H9 (cell line): ENCODE measurements at regions not wholly inside any gene's neighbourhood (a gene's known extent, or its start where the extent isn't known, plus 50 kb on each side); places are given as distances from the start of the nearest gene placed in this dataset.
A peak's percentile ranks its signal among the peaks of the same experiment; 100 is the strongest.

Experiments
- DNase-seq: peaks from one replicate; pipeline ENCODE4 v3.0.0-alpha.2; 2017
- H2AFZ ChIP-seq: one replicate; pipeline ENCODE4 v1.6.1; 2013; ENCODE audit warnings: mild to moderate bottlenecking, low read length, control low read depth, moderate library complexity
- H2AK5ac ChIP-seq: 2 replicates; pipeline ENCODE4 v1.6.1; 2013; ENCODE audit warnings: low read length, control low read depth, mixed read lengths; ENCODE audit not compliant: insufficient read length
- H2BK120ac ChIP-seq: one replicate; pipeline ENCODE4 v1.6.1; 2013; ENCODE audit warnings: low read depth, mild to moderate bottlenecking, low read length, control low read depth, inconsistent platforms; ENCODE audit not compliant: poor library complexity, severe bottlenecking
- H2BK12ac ChIP-seq: 2 replicates; pipeline ENCODE4 v1.6.1; 2013; ENCODE audit warnings: low read length, control low read depth, mixed read lengths, low read depth; ENCODE audit not compliant: insufficient read length
- H2BK15ac ChIP-seq: 2 replicates; pipeline ENCODE4 v1.6.1; 2013; ENCODE audit warnings: low read depth, low read length, control low read depth
- H2BK20ac ChIP-seq: one replicate; pipeline ENCODE4 v1.6.1; 2013; ENCODE audit warnings: low read depth, mild to moderate bottlenecking, low read length, control low read depth, inconsistent platforms; ENCODE audit not compliant: poor library complexity, severe bottlenecking
- H2BK5ac ChIP-seq: 2 replicates; pipeline ENCODE4 v1.6.1; 2013; ENCODE audit warnings: low read length, control low read depth, mixed read lengths; ENCODE audit not compliant: insufficient read length
- H3K14ac ChIP-seq: 2 replicates; pipeline ENCODE4 v1.6.1; 2013; ENCODE audit warnings: low read length, control low read depth; ENCODE audit not compliant: insufficient read depth
- H3K18ac ChIP-seq: 2 replicates; pipeline ENCODE4 v1.6.1; 2013; ENCODE audit warnings: low read depth, mild to moderate bottlenecking, mixed read lengths, low read length, control low read depth; ENCODE audit not compliant: insufficient read length
- H3K23ac ChIP-seq: 2 replicates; pipeline ENCODE4 v1.6.1; 2013; ENCODE audit warnings: low read length, control low read depth, mixed read lengths, low read depth; ENCODE audit not compliant: insufficient read length
- H3K23me2 ChIP-seq: 2 replicates; pipeline ENCODE4 v1.6.1; 2013; ENCODE audit warnings: low read depth, mild to moderate bottlenecking, mixed read lengths, low read length, control low read depth; ENCODE audit not compliant: insufficient read length, poor library complexity, severe bottlenecking
- H3K27ac ChIP-seq: 2 replicates; pipeline ENCODE4 v1.5.1; 2013; ENCODE audit warnings: low read length, control low read depth, mixed read lengths, low read depth; ENCODE audit not compliant: insufficient read length
- H3K27me3 ChIP-seq: 2 replicates; pipeline ENCODE4 v1.6.1; 2013; ENCODE audit warnings: low read length, control low read depth, inconsistent platforms; ENCODE audit not compliant: insufficient read depth
- H3K4ac ChIP-seq: 2 replicates; pipeline ENCODE4 v1.6.1; 2013; ENCODE audit warnings: low read depth, mild to moderate bottlenecking, control low read depth, inconsistent platforms, low read length, moderate library complexity
- H3K4me1 ChIP-seq: 2 replicates; pipeline ENCODE4 v1.6.1; 2013; ENCODE audit warnings: low read length, control low read depth, inconsistent platforms; ENCODE audit not compliant: insufficient read depth
- H3K4me2 ChIP-seq: 2 replicates; pipeline ENCODE4 v1.6.1; 2013; ENCODE audit warnings: low read length, control low read depth, mixed read lengths; ENCODE audit not compliant: insufficient read length, insufficient read depth
- H3K56ac ChIP-seq: 2 replicates; pipeline ENCODE4 v1.6.1; 2013; ENCODE audit warnings: low read depth, mild to moderate bottlenecking, mixed read lengths, low read length, control low read depth; ENCODE audit not compliant: insufficient read length
- H3K79me1 ChIP-seq: 2 replicates; pipeline ENCODE4 v1.6.1; 2013; ENCODE audit warnings: low read depth, mild to moderate bottlenecking, moderate library complexity, low read length, control low read depth, inconsistent platforms; ENCODE audit not compliant: insufficient read depth, poor library complexity, severe bottlenecking
- H3K79me2 ChIP-seq: 2 replicates; pipeline ENCODE4 v1.6.1; 2013; ENCODE audit warnings: low read length, control low read depth, inconsistent platforms; ENCODE audit not compliant: insufficient read depth
- H3K9ac ChIP-seq: 2 replicates; pipeline ENCODE4 v1.6.1; 2013; ENCODE audit warnings: low read length, control low read depth, mixed read lengths; ENCODE audit not compliant: insufficient read length; ENCODE audit errors: extremely low read depth
- H3K9me3 ChIP-seq: one replicate; pipeline ENCODE4 v1.6.1; 2013; ENCODE audit warnings: low read depth, low read length, inconsistent platforms; ENCODE audit not compliant: control insufficient read depth
- H3T11ph ChIP-seq: one replicate; pipeline ENCODE4 v1.6.1; 2013; ENCODE audit warnings: mild to moderate bottlenecking, low read length, control low read depth, inconsistent platforms
- H4K20me1 ChIP-seq: one replicate; pipeline ENCODE4 v1.6.1; 2013; ENCODE audit not compliant: control insufficient read depth, insufficient read length, insufficient read depth
- H4K5ac ChIP-seq: 2 replicates; pipeline ENCODE4 v1.6.1; 2013; ENCODE audit warnings: low read depth, mild to moderate bottlenecking, mixed read lengths, low read length, control low read depth; ENCODE audit not compliant: insufficient read length
- H4K8ac ChIP-seq: replicated peaks from 2 replicates; pipeline ENCODE4 v1.6.1; 2013; ENCODE audit warnings: low read length, control low read depth, mixed read lengths, low read depth; ENCODE audit not compliant: insufficient read length
- H4K91ac ChIP-seq: 2 replicates; pipeline ENCODE4 v1.6.1; 2013; ENCODE audit warnings: low read depth, mild to moderate bottlenecking, moderate library complexity, mixed read lengths, low read length, control low read depth; ENCODE audit not compliant: insufficient read length
- H3K27ac Mint-ChIP-seq, 3 experiments: 2 replicates in 2 of 3; 3 replicates in 1 of 3; pipeline ENCODE4 v1.8.0; 2020 to 2021; ENCODE audit warnings: mixed read lengths in 3 of 3, mild to moderate bottlenecking in 1 of 3, moderate library complexity in 1 of 3
- H3K27me3 Mint-ChIP-seq: 2 replicates; pipeline ENCODE4 v1.8.0; 2021; ENCODE audit warnings: low read depth, mild to moderate bottlenecking, moderate library complexity, mixed read lengths
- H3K36me3 Mint-ChIP-seq, 3 experiments: 2 replicates in 2 of 3; 3 replicates in 1 of 3; pipeline ENCODE4 v1.8.0; 2020 to 2021; ENCODE audit warnings: low read depth in 3 of 3, mixed read lengths in 3 of 3; ENCODE audit not compliant: insufficient read depth in 1 of 3
- H3K4me1 Mint-ChIP-seq, 2 experiments: 2 replicates each; pipeline ENCODE4 v1.8.0; 2020; ENCODE audit warnings: mixed read lengths in 2 of 2
- H3K4me3 Mint-ChIP-seq, 2 experiments: 2 replicates in 1 of 2; 3 replicates in 1 of 2; pipeline ENCODE4 v1.8.0; 2020 to 2021; ENCODE audit warnings: mild to moderate bottlenecking in 2 of 2, mixed read lengths in 2 of 2, moderate library complexity in 1 of 2
- H3K9me3 Mint-ChIP-seq, 2 experiments: 2 replicates in 1 of 2; 3 replicates in 1 of 2; pipeline ENCODE4 v1.8.0; 2020; ENCODE audit warnings: mild to moderate bottlenecking in 2 of 2, mixed read lengths in 2 of 2, moderate library complexity in 1 of 2
- WGBS: extraction: QIAGEN DNeasy Blood & Tissue Kit; methylation state at CpG from one replicate; pipeline ENCODE4 v1.1.7; 2013; ENCODE audit warnings: missing lambda C conversion rate, low lambda C conversion rate, mixed read lengths; ENCODE audit not compliant: insufficient read length; ENCODE audit errors: extremely low coverage; 5-methylcytosine and 5-hydroxymethylcytosine counted together
- TF ChIP-seq, protein P1 (sequence below): fragments of 200-600 bp; sonication (generic); conservative IDR thresholded peaks from 3 replicates; pipeline ENCODE4 v1.8.0; 2021; ENCODE audit warnings: antibody characterized with exemption, mild to moderate bottlenecking

DNA sequence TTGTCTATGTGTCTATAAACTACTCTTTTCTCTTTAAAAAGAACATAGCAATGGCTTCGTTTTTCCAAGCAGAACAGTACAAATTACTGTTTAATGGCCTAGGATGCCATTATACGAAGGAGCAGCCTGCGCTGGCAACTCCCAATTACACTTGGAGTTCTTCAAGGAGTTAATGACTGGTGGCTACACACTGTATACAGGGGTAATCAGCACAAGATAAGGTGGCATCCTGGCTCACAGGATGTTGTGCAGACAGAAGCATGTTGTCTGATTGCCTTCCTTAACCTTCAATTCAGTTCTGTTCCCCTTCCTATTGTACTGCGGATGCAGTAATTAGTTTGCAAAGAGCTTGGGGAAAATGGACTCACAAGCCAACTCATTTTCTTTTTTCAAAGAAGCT lies 250.7 kb upstream of the ROBO2 start:
- Histone ChIP-seq H3K56ac (no peak overlapping the region), H3K79me2 (no peaks in the 10 kb centered on the region), H3K4me2 (no peak overlapping the region), H3K4me1 (no peaks in the 10 kb centered on the region), H4K5ac (no peak overlapping the region), H3K79me1 (no peaks in the 10 kb centered on the region), H3K9me3 (no peaks in the 10 kb centered on the region), H4K20me1 (no peaks in the 10 kb centered on the region), H2BK20ac (no peak overlapping the region), H4K91ac (no peak overlapping the region), H3K9ac (no peak overlapping the region), H2AK5ac (no peak overlapping the region), H3K4ac (no peak overlapping the region), H2BK15ac (no peak overlapping the region), H4K8ac (no peak overlapping the region), H2BK5ac (no peak overlapping the region), H3K23ac (no peak overlapping the region), H2BK120ac (no peak overlapping the region), H3K23me2 (no peaks in the 10 kb centered on the region), H3K14ac (no peak overlapping the region), H3K18ac (no peak overlapping the region), H2AFZ (no peak overlapping the region), H3T11ph (no peak overlapping the region), H2BK12ac (no peak overlapping the region), H3K27ac (no peak overlapping the region), H3K27me3 (no peaks in the 10 kb centered on the region; the same call in 1 of the 2 replicates)
- peaks cover 0 to 2% of the 10 kb centered on the region in 2 experiments; a peak in 2 of 5 replicates for H3K9me3 Mint-ChIP-seq
- no peak overlapping the region for H3K4me3 Mint-ChIP-seq
- TF ChIP-seq, protein P1, sequence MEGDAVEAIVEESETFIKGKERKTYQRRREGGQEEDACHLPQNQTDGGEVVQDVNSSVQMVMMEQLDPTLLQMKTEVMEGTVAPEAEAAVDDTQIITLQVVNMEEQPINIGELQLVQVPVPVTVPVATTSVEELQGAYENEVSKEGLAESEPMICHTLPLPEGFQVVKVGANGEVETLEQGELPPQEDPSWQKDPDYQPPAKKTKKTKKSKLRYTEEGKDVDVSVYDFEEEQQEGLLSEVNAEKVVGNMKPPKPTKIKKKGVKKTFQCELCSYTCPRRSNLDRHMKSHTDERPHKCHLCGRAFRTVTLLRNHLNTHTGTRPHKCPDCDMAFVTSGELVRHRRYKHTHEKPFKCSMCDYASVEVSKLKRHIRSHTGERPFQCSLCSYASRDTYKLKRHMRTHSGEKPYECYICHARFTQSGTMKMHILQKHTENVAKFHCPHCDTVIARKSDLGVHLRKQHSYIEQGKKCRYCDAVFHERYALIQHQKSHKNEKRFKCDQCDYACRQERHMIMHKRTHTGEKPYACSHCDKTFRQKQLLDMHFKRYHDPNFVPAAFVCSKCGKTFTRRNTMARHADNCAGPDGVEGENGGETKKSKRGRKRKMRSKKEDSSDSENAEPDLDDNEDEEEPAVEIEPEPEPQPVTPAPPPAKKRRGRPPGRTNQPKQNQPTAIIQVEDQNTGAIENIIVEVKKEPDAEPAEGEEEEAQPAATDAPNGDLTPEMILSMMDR, result no peak
- H3K27me3 Mint-ChIP-seq, result no peaks in the 10 kb centered on the region
- H3K4me1 Mint-ChIP-seq, result peaks cover 0 to 9% of the 10 kb centered on the region in 2 experiments; a peak in 2 of 4 replicates
- peak; percentile 32 for DNase-seq
- WGBS, result no CpG with 5 or more reads among the region's 4 CpGs
- H3K27ac Mint-ChIP-seq, result peak overlapping the region in 1 of 3 experiments; percentile 49; a peak in 1 of 7 replicates
- H3K36me3 Mint-ChIP-seq, result no peaks in the 10 kb centered on the region; a peak in 1 of 7 replicates
